Mucosa of rectum (tissue), 2 donors: ENCODE measurements at regions not wholly inside any gene's neighbourhood (a gene's known extent, or its start where the extent isn't known, plus 50 kb on each side); places are given as distances from the start of the nearest gene placed in this dataset.
A peak's percentile ranks its signal among the peaks of the same experiment; 100 is the strongest.

Experiments used
- H3K27ac ChIP-seq, 2 donors: one replicate each; pipeline ENCODE4 v1.7.0; 2013; ENCODE audit warnings: inconsistent platforms in 2 of 2, low read depth in 2 of 2, low read length in 2 of 2
- H3K27me3 ChIP-seq, 2 donors: one replicate each; pipeline ENCODE4 v1.7.0; 2013; ENCODE audit warnings: low read length in 2 of 2; ENCODE audit not compliant: control insufficient read depth in 2 of 2, insufficient read depth in 2 of 2
- H3K36me3 ChIP-seq, 2 donors: one replicate each; pipeline ENCODE4 v1.7.0; 2013; ENCODE audit warnings: low read length in 2 of 2; ENCODE audit not compliant: control insufficient read depth in 2 of 2, insufficient read depth in 2 of 2
- H3K4me1 ChIP-seq, 2 donors: one replicate each; pipeline ENCODE4 v1.7.0; 2013; ENCODE audit warnings: low read length in 2 of 2, mild to moderate bottlenecking in 1 of 2; ENCODE audit not compliant: control insufficient read depth in 2 of 2, insufficient read depth in 2 of 2
- H3K4me3 ChIP-seq, 2 donors: one replicate each; pipeline ENCODE4 v1.7.0; 2013; ENCODE audit warnings: low read length in 2 of 2
- H3K9ac ChIP-seq, 2 donors: one replicate each; pipeline ENCODE4 v1.7.0; 2013; ENCODE audit warnings: low read length in 2 of 2, low read depth in 1 of 2, mild to moderate bottlenecking in 1 of 2
- H3K9me3 ChIP-seq, 2 donors: one replicate each; pipeline ENCODE4 v1.7.0; 2013; ENCODE audit warnings: low read length in 2 of 2; ENCODE audit not compliant: control insufficient read depth in 2 of 2
- donor health status: healthy.
- donor health status: Normal muscosa, but diverticular disease.

GRCh38 chr5:107792940-107793339 is 122.2 kb upstream of the EFNA5 start:
- Histone ChIP-seq H3K9ac (no peak overlapping the region), H3K4me3 (no peak overlapping the region), H3K27ac (no peak overlapping the region), H3K4me1 (no peaks in the 10 kb centered on the region), H3K9me3 (no peaks in the 10 kb centered on the region), H3K36me3 (no peaks in the 10 kb centered on the region), H3K27me3 (no peaks in the 10 kb centered on the region)

GRCh38 chr5:107790671-107791070 is 119.9 kb upstream of the EFNA5 start:
- Histone ChIP-seq H3K27me3 (no peaks in the 10 kb centered on the region), H3K9me3 (no peaks in the 10 kb centered on the region), H3K36me3 (no peaks in the 10 kb centered on the region), H3K4me3 (no peak overlapping the region), H3K4me1 (no peaks in the 10 kb centered on the region), H3K27ac (no peak overlapping the region), H3K9ac (no peak overlapping the region)

DNA sequence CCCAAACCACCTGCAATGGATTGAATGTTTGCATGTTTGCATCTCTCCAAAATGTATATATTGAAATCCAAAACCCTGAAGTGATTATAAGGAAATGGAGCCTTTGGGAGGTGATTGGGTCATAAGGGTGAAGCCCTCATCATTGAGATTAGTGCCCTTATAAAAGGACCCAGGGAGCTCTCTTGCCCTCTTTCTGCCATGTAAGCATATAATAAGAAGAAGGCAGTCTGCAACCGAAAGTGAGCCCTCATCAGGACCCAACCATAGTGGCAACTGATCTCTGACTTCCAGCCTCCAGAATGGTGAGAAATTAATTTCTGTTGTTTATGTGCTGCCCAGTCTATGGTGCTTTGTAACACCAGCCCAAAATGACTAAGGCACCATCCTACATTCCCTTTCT is 115.7 kb upstream of the EFNA5 start:
- H3K9me3 ChIP-seq = no peaks in the 10 kb centered on the region
- no peaks in the 10 kb centered on the region for H3K36me3 ChIP-seq
- no peaks in the 10 kb centered on the region for H3K27me3 ChIP-seq
- H3K4me1 ChIP-seq = peaks cover 0 to 5% of the 10 kb centered on the region in 2 donors
- no peak overlapping the region for H3K9ac ChIP-seq
- no peak overlapping the region for H3K27ac ChIP-seq
- H3K4me3 ChIP-seq = no peak overlapping the region

DNA sequence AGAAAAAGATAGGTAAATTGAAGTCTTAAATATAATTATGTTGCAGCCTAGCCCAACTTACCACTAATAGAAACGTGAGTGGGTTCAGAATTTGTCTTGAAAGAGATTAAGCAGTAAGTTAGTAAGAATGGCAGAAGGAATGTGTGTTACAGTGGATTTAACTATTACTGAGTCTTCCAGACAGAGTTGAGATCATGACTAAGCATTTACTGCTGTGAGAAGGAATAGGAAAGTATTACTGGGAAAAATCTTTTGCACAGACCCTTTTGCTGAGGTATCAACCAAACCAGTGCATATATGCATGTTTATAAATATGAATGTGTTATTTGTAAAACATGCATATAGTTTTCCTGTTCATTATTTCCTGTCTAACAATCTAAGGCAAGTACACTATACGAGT is 112.8 kb upstream of the EFNA5 start:
- no peaks in the 10 kb centered on the region for H3K27me3 ChIP-seq
- no peak overlapping the region for H3K4me3 ChIP-seq
- H3K9me3 ChIP-seq = no peaks in the 10 kb centered on the region
- H3K27ac ChIP-seq = no peak overlapping the region
- H3K36me3 ChIP-seq = no peaks in the 10 kb centered on the region
- no peak overlapping the region for H3K9ac ChIP-seq
- peaks cover 0 to 7% of the 10 kb centered on the region in 2 donors for H3K4me1 ChIP-seq

DNA sequence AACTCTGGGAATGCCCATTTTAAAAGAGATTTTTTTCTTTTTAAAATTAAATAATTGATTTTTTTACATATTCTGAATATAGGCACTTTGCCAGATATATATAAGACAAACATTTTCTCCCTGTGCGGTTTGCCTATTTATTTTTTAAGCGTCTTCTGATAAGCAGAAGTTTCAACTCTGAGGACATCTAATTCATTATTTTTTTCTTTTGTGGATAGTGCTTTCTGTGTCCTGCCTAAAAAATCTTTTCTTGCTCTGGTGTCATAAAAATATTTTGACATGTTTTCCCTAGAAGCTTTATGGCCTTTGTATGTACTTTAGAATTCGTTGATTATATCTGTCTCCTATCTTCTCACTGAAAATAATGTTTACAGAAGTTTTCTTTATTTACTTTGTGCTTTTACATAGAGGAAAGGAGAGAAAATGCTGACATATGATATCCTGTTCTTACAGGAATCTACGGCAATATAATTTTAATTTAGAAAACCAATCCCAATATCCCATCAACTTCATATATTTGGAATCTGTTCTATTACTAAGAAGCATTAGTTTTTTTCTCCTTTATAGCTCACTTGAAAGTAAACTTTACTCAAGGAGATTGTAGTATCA is 111.9 kb upstream of the EFNA5 start:
- H3K36me3 ChIP-seq = no peaks in the 10 kb centered on the region
- no peaks in the 10 kb centered on the region for H3K27me3 ChIP-seq
- no peak overlapping the region for H3K27ac ChIP-seq
- H3K4me1 ChIP-seq = peaks cover 0 to 7% of the 10 kb centered on the region in 2 donors
- no peak overlapping the region for H3K9ac ChIP-seq
- H3K9me3 ChIP-seq = no peaks in the 10 kb centered on the region
- H3K4me3 ChIP-seq = no peak overlapping the region

- Histone ChIP-seq H3K36me3 (no peaks in the 10 kb centered on the region), H3K27ac (peak overlapping the region; percentile 41 to 59), H3K9ac (no peak overlapping the region), H3K4me3 (no peak overlapping the region), H3K27me3 (no peaks in the 10 kb centered on the region), H3K9me3 (no peaks in the 10 kb centered on the region), H3K4me1 (peaks cover 0 to 7% of the 10 kb centered on the region in 2 donors)
These were observed 110.7 kb upstream of the EFNA5 start for GRCh38 chr5:107781451-107781850.

DNA sequence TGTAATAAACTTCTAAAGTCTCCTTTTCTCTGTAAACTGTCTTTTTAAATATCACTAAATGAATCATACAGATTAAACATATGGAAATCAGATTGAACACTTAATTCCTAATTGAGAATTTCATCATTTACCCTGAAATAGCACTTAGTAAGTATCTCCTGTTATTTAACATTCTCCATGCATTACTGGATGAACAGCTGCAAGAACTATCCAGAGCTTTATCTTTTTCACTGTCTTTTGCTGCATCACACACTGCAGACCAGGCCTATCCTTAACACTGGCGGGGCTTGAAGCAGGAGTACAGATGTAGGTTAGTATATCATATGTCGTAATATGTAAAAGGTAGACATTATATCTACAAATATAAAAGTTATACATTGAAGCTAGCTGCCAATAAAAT is 108.7 kb upstream of the EFNA5 start:
- Histone ChIP-seq H3K9me3 (no peaks in the 10 kb centered on the region), H3K4me1 (peaks cover 0 to 7% of the 10 kb centered on the region in 2 donors), H3K27me3 (no peaks in the 10 kb centered on the region), H3K9ac (no peak overlapping the region), H3K36me3 (no peaks in the 10 kb centered on the region), H3K27ac (no peak overlapping the region), H3K4me3 (no peak overlapping the region)

- Histone ChIP-seq H3K27ac (no peak overlapping the region), H3K9me3 (no peaks in the 10 kb centered on the region), H3K4me1 (peaks cover 0 to 7% of the 10 kb centered on the region in 2 donors), H3K4me3 (no peak overlapping the region), H3K36me3 (no peaks in the 10 kb centered on the region), H3K27me3 (no peaks in the 10 kb centered on the region), H3K9ac (no peak overlapping the region)
These were observed 107.9 kb upstream of the EFNA5 start for GRCh38 chr5:107778647-107779046.

GRCh38 chr5:107776922-107777740 is 106.4 kb upstream of the EFNA5 start:
- H3K27ac ChIP-seq = no peak overlapping the region
- H3K9me3 ChIP-seq = no peaks in the 10 kb centered on the region
- H3K9ac ChIP-seq = no peak overlapping the region
- peaks cover 0 to 5% of the 10 kb centered on the region in 2 donors for H3K4me1 ChIP-seq
- H3K27me3 ChIP-seq = no peaks in the 10 kb centered on the region
- no peaks in the 10 kb centered on the region for H3K36me3 ChIP-seq
- no peak overlapping the region for H3K4me3 ChIP-seq

- Histone ChIP-seq H3K9me3 (no peaks in the 10 kb centered on the region), H3K9ac (no peak overlapping the region), H3K4me1 (peaks cover 0 to 3% of the 10 kb centered on the region in 2 donors), H3K27me3 (no peaks in the 10 kb centered on the region), H3K4me3 (no peak overlapping the region), H3K27ac (no peak overlapping the region), H3K36me3 (no peaks in the 10 kb centered on the region)
These were observed 105.8 kb upstream of the EFNA5 start for GRCh38 chr5:107776506-107776905.
